GM12892 (cell line): ENCODE measurements at regions not wholly inside any gene's neighbourhood (a gene's known extent, or its start where the extent isn't known, plus 50 kb on each side); places are given as distances from the start of the nearest gene placed in this dataset.

ENCODE experiments used
- POLR2A ChIP-seq: IDR thresholded peaks from 2 replicates; pipeline ENCODE4 v1.6.1; 2011; ENCODE audit warnings: low read depth, low read length, control low read depth
- POLR2AphosphoS5 ChIP-seq: IDR thresholded peaks from 2 replicates; pipeline ENCODE4 v1.6.1; 2011; ENCODE audit warnings: low read depth, low read length, control low read depth
- TAF1 ChIP-seq: IDR thresholded peaks from 2 replicates; pipeline ENCODE4 v1.6.1; 2011; ENCODE audit warnings: low read depth, mild to moderate bottlenecking, control low read depth, low read length, borderline replicate concordance

- TF ChIP-seq POLR2AphosphoS5: no peak
- no peak for TF ChIP-seq POLR2A
- TF ChIP-seq TAF1: no peak
Measured at GRCh38 chr3:28008235-28008634, 233.2 kb upstream of the CMC1 start.
